K562 (cell line): ENCODE measurements at regions not wholly inside any gene's neighbourhood (a gene's known extent, or its start where the extent isn't known, plus 50 kb on each side); places are given as distances from the start of the nearest gene placed in this dataset.

Experiments used
- OTX1 ChIP-seq: fragments of 450-650 bp; formaldehyde crosslinking; IDR thresholded peaks from 2 replicates; pipeline ENCODE4 v1.4.0; 2022; ENCODE audit warnings: mild to moderate bottlenecking
- SIRT6 ChIP-seq: IDR thresholded peaks from one replicate; pipeline ENCODE4 v1.6.1; 2012; ENCODE audit warnings: low read depth, mild to moderate bottlenecking, control low read depth, inconsistent platforms, low read length, moderate library complexity
- SMAD3 ChIP-seq: fragments of 450-650 bp; formaldehyde crosslinking; conservative IDR thresholded peaks from 2 replicates; pipeline ENCODE4 v1.4.0; 2020; ENCODE audit warnings: mild to moderate bottlenecking
- TF ChIP-seq, protein P1 (sequence below): fragments of 200-600 bp; sonication (generic); IDR thresholded peaks from one replicate; pipeline ENCODE4 v1.6.1; 2012; ENCODE audit warnings: mild to moderate bottlenecking, low read depth, low read length, inconsistent platforms
- TF ChIP-seq, protein P2 (sequence below): sonication (generic); formaldehyde crosslinking; IDR thresholded peaks from 2 replicates; pipeline ENCODE4 v1.8.0; 2022; ENCODE audit warnings: mild to moderate bottlenecking, missing genetic modification reagents
- TF ChIP-seq, protein P3 (sequence below): fragments of 450-650 bp; IDR thresholded peaks from 2 replicates; pipeline ENCODE4 v1.6.1; 2016; ENCODE audit warnings: antibody characterized with exemption
- TF ChIP-seq, protein P4 (sequence below): fragments of 150-350 bp; IDR thresholded peaks from 2 replicates; pipeline ENCODE4 v1.6.1; 2014; ENCODE audit warnings: low read depth, mild to moderate bottlenecking, low read length, borderline replicate concordance

DNA sequence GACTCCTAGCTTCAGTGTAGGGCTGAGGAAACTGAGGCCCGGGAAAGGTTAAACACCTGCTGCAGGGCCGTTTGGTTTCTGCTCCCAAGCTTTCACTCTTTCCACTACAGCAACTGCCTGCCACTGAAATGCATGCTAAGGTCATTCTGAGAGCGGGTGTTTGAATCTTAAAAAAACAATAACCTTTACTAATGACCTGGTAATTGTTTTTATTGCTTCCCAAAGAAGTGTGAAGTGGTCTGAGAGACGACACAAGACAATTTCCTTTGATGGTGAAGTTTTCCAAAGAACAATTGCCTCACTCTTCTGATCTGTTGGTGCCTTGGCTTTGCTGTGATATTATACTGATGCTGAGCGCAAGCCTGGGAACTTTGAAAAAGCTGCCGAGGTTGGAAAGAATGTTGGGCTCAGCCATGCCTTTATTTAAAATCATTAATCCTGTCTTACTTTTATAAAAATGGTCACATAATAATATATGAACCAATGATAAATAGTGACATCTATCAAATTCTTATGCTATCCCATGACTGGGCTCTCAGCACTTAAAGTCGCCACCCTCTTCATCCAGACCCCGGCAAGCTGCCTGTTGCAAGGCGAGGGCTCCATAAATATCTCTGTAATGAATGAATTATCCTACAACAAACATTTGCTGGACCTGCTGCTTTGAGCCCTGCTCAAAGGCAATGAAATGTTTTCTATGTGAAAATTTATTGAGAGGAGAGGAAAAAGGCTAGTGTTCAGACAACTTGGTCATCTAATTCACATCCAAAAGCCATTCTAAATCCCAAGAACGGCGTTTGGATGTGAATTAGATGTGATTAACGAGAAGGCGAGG, 67.8 kb upstream of the SOD3 start (continued):
- TF ChIP-seq, protein P1, sequence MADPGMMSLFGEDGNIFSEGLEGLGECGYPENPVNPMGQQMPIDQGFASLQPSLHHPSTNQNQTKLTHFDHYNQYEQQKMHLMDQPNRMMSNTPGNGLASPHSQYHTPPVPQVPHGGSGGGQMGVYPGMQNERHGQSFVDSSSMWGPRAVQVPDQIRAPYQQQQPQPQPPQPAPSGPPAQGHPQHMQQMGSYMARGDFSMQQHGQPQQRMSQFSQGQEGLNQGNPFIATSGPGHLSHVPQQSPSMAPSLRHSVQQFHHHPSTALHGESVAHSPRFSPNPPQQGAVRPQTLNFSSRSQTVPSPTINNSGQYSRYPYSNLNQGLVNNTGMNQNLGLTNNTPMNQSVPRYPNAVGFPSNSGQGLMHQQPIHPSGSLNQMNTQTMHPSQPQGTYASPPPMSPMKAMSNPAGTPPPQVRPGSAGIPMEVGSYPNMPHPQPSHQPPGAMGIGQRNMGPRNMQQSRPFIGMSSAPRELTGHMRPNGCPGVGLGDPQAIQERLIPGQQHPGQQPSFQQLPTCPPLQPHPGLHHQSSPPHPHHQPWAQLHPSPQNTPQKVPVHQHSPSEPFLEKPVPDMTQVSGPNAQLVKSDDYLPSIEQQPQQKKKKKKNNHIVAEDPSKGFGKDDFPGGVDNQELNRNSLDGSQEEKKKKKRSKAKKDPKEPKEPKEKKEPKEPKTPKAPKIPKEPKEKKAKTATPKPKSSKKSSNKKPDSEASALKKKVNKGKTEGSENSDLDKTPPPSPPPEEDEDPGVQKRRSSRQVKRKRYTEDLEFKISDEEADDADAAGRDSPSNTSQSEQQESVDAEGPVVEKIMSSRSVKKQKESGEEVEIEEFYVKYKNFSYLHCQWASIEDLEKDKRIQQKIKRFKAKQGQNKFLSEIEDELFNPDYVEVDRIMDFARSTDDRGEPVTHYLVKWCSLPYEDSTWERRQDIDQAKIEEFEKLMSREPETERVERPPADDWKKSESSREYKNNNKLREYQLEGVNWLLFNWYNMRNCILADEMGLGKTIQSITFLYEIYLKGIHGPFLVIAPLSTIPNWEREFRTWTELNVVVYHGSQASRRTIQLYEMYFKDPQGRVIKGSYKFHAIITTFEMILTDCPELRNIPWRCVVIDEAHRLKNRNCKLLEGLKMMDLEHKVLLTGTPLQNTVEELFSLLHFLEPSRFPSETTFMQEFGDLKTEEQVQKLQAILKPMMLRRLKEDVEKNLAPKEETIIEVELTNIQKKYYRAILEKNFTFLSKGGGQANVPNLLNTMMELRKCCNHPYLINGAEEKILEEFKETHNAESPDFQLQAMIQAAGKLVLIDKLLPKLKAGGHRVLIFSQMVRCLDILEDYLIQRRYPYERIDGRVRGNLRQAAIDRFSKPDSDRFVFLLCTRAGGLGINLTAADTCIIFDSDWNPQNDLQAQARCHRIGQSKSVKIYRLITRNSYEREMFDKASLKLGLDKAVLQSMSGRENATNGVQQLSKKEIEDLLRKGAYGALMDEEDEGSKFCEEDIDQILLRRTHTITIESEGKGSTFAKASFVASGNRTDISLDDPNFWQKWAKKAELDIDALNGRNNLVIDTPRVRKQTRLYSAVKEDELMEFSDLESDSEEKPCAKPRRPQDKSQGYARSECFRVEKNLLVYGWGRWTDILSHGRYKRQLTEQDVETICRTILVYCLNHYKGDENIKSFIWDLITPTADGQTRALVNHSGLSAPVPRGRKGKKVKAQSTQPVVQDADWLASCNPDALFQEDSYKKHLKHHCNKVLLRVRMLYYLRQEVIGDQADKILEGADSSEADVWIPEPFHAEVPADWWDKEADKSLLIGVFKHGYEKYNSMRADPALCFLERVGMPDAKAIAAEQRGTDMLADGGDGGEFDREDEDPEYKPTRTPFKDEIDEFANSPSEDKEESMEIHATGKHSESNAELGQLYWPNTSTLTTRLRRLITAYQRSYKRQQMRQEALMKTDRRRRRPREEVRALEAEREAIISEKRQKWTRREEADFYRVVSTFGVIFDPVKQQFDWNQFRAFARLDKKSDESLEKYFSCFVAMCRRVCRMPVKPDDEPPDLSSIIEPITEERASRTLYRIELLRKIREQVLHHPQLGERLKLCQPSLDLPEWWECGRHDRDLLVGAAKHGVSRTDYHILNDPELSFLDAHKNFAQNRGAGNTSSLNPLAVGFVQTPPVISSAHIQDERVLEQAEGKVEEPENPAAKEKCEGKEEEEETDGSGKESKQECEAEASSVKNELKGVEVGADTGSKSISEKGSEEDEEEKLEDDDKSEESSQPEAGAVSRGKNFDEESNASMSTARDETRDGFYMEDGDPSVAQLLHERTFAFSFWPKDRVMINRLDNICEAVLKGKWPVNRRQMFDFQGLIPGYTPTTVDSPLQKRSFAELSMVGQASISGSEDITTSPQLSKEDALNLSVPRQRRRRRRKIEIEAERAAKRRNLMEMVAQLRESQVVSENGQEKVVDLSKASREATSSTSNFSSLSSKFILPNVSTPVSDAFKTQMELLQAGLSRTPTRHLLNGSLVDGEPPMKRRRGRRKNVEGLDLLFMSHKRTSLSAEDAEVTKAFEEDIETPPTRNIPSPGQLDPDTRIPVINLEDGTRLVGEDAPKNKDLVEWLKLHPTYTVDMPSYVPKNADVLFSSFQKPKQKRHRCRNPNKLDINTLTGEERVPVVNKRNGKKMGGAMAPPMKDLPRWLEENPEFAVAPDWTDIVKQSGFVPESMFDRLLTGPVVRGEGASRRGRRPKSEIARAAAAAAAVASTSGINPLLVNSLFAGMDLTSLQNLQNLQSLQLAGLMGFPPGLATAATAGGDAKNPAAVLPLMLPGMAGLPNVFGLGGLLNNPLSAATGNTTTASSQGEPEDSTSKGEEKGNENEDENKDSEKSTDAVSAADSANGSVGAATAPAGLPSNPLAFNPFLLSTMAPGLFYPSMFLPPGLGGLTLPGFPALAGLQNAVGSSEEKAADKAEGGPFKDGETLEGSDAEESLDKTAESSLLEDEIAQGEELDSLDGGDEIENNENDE = no peak
- TF ChIP-seq OTX1 (CRISPR knock-in tag) = no peak
- TF ChIP-seq, protein P2, sequence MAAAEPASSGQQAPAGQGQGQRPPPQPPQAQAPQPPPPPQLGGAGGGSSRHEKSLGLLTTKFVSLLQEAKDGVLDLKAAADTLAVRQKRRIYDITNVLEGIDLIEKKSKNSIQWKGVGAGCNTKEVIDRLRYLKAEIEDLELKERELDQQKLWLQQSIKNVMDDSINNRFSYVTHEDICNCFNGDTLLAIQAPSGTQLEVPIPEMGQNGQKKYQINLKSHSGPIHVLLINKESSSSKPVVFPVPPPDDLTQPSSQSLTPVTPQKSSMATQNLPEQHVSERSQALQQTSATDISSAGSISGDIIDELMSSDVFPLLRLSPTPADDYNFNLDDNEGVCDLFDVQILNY = no peak
- no peak for TF ChIP-seq SMAD3 (CRISPR knock-in tag)
- no peak for TF ChIP-seq SIRT6
- TF ChIP-seq, protein P3, sequence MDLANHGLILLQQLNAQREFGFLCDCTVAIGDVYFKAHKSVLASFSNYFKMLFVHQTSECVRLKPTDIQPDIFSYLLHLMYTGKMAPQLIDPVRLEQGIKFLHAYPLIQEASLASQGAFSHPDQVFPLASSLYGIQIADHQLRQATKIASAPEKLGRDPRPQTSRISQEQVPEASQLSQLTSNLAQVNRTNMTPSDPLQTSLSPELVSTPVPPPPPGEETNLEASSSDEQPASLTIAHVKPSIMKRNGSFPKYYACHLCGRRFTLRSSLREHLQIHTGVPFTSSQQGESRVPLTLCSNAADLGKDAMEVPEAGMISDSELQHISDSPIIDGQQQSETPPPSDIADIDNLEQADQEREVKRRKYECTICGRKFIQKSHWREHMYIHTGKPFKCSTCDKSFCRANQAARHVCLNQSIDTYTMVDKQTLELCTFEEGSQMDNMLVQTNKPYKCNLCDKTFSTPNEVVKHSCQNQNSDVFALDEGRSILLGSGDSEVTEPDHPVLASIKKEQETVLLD = no peak
- TF ChIP-seq, protein P4, sequence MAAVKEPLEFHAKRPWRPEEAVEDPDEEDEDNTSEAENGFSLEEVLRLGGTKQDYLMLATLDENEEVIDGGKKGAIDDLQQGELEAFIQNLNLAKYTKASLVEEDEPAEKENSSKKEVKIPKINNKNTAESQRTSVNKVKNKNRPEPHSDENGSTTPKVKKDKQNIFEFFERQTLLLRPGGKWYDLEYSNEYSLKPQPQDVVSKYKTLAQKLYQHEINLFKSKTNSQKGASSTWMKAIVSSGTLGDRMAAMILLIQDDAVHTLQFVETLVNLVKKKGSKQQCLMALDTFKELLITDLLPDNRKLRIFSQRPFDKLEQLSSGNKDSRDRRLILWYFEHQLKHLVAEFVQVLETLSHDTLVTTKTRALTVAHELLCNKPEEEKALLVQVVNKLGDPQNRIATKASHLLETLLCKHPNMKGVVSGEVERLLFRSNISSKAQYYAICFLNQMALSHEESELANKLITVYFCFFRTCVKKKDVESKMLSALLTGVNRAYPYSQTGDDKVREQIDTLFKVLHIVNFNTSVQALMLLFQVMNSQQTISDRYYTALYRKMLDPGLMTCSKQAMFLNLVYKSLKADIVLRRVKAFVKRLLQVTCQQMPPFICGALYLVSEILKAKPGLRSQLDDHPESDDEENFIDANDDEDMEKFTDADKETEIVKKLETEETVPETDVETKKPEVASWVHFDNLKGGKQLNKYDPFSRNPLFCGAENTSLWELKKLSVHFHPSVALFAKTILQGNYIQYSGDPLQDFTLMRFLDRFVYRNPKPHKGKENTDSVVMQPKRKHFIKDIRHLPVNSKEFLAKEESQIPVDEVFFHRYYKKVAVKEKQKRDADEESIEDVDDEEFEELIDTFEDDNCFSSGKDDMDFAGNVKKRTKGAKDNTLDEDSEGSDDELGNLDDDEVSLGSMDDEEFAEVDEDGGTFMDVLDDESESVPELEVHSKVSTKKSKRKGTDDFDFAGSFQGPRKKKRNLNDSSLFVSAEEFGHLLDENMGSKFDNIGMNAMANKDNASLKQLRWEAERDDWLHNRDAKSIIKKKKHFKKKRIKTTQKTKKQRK = no peak
